Nephron (organoid): ENCODE measurements at regions not wholly inside any gene's neighbourhood (a gene's known extent, or its start where the extent isn't known, plus 50 kb on each side); places are given as distances from the start of the nearest gene placed in this dataset.

Experiments used
- H3K27ac Mint-ChIP-seq, 3 experiments: 2 replicates each; pipeline ENCODE4 v1.8.0; 2020; ENCODE audit warnings: mixed read lengths in 3 of 3, mild to moderate bottlenecking in 2 of 3, moderate library complexity in 1 of 3
- H3K27me3 Mint-ChIP-seq: 2 replicates; pipeline ENCODE4 v1.8.0; 2021; ENCODE audit warnings: low read depth, mild to moderate bottlenecking, moderate library complexity, mixed read lengths
- H3K36me3 Mint-ChIP-seq: 2 replicates; pipeline ENCODE4 v1.8.0; 2020; ENCODE audit warnings: low read depth, mixed read lengths
- H3K4me1 Mint-ChIP-seq: 2 replicates; pipeline ENCODE4 v1.8.0; 2020; ENCODE audit warnings: mixed read lengths
- H3K4me3 Mint-ChIP-seq, 3 experiments: 2 replicates each; pipeline ENCODE4 v1.8.0; 2020; ENCODE audit warnings: mild to moderate bottlenecking in 3 of 3, mixed read lengths in 3 of 3, moderate library complexity in 2 of 3
- H3K9me3 Mint-ChIP-seq: 2 replicates; pipeline ENCODE4 v1.8.0; 2020; ENCODE audit warnings: mixed read lengths
- CTCF ChIP-seq, 3 experiments: fragments of 200-600 bp; sonication (generic); IDR thresholded peaks; one replicate each; pipeline ENCODE4 v1.5.0; 2021; ENCODE audit warnings: antibody characterized with exemption in 3 of 3; ENCODE audit not compliant: unreplicated experiment in 3 of 3

DNA sequence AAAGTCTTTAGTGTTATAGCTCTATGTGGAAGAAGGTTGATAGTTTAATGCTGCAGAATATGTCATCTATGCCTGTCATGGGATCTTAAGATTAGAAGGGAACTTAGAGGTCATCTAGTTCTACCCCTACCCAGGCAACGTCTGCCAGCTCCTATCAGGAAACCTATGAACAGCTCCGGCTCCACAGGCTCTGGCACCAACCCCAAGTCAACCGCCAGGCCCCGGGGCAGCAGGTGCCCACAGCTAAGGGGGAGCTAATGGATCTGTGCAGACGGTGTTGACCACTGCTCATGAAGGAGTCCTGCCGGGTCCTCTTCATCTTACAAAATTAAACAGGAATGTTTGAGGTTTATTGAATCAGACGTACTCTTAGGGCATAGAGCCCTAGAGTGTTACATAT lies 440.8 kb upstream of the KLHL29 start:
- TF ChIP-seq CTCF (IDR thresholded peaks at IDR 0.05; ENCODE audit: unreplicated experiment in 3 of 3): no peak
- Mint-ChIP-seq H3K4me3 (no peak overlapping the region), H3K27me3 (no peaks in the 10 kb centered on the region), H3K27ac (no peak overlapping the region), H3K4me1 (no peaks in the 10 kb centered on the region), H3K36me3 (no peaks in the 10 kb centered on the region), H3K9me3 (no peaks in the 10 kb centered on the region)

DNA sequence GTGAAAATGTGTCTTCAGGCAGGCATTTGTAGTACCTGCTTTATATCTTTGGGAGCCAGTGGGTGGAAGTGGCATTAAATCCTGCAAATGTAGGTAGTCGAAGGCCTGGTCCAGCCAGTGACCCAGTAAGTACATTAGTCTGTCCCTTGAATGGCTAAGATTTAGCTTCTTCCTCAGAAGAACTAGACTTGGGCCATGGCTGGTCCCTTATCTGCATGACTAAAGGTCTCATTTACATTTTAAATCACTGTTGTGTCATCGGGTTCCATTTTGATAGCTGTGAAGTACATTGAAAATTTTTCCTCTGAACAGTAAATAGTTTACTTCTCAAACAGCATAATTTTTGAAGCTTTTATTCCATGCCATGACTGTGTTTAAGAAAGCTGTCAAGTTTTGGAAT lies 438.4 kb upstream of the KLHL29 start:
- no peaks in the 10 kb centered on the region for H3K27me3 Mint-ChIP-seq
- no peaks in the 10 kb centered on the region for H3K4me1 Mint-ChIP-seq
- no peaks in the 10 kb centered on the region for H3K9me3 Mint-ChIP-seq
- TF ChIP-seq CTCF (IDR thresholded peaks at IDR 0.05; ENCODE audit: unreplicated experiment in 3 of 3): no peak
- no peak overlapping the region for H3K4me3 Mint-ChIP-seq
- H3K27ac Mint-ChIP-seq: no peak overlapping the region
- H3K36me3 Mint-ChIP-seq: no peaks in the 10 kb centered on the region

DNA sequence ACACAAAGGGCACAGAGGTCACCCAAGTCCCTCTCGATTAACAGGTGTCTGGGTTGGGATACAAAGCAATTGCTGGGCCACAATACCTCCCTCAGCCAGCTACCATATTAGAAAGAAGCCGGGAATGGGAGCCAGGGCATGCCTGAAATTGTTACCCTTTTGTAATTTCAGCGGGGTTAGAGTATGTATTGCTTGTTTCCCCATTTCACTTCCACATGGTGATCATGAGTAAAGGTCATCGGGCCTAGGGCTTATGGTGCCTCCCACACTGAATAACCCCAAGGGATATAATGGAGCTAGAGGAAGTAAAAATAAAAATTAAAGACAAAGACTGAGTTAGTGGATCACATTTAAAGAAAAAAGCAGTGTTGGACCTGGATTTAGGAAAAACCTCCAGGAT lies 437.2 kb upstream of the KLHL29 start:
- TF ChIP-seq CTCF (IDR thresholded peaks at IDR 0.05; ENCODE audit: unreplicated experiment in 3 of 3): no peak
- H3K36me3 Mint-ChIP-seq: no peaks in the 10 kb centered on the region
- H3K4me1 Mint-ChIP-seq: peaks cover 4% of the 10 kb centered on the region
- no peaks in the 10 kb centered on the region for H3K27me3 Mint-ChIP-seq
- no peaks in the 10 kb centered on the region for H3K9me3 Mint-ChIP-seq
- no peak overlapping the region for H3K4me3 Mint-ChIP-seq
- no peak overlapping the region for H3K27ac Mint-ChIP-seq

DNA sequence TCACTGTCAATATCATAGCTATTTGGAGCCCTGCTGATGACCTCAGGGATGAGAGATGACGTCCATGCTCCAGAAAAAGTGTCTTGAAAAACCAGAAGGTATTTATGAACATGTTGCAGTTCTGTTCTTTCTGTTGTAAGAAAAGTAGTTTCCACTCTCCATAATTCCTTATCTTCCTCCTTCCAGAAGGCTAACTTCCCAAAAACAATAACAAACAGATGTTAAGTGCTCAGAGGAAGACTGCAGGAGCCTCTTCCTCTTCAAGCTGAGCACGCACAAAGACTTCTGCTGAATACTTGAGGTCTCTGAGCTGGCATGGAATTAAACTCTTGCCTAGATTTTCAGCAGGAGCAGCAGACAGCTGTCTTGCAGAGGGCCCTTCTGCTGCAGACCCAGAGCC lies 434.5 kb upstream of the KLHL29 start:
- Mint-ChIP-seq H3K36me3 (no peaks in the 10 kb centered on the region), H3K27ac (no peak overlapping the region), H3K9me3 (no peaks in the 10 kb centered on the region), H3K4me1 (peaks cover 12% of the 10 kb centered on the region), H3K4me3 (no peak overlapping the region), H3K27me3 (no peaks in the 10 kb centered on the region)
- TF ChIP-seq CTCF (IDR thresholded peaks at IDR 0.05; ENCODE audit: unreplicated experiment in 3 of 3): no peak

- Mint-ChIP-seq H3K27me3 (peaks cover 8% of the 10 kb centered on the region), H3K4me1 (peaks cover 12% of the 10 kb centered on the region)
Measured at GRCh38 chr2:22952656-22953225, 432.2 kb upstream of the KLHL29 start.

More at GRCh38 chr2:22952656-22953225, 432.2 kb upstream of the KLHL29 start:
- H3K36me3 Mint-ChIP-seq: no peaks in the 10 kb centered on the region
- H3K27ac Mint-ChIP-seq: peak overlapping the region; percentile 8 to 28 (median 14)
- H3K9me3 Mint-ChIP-seq: no peaks in the 10 kb centered on the region
- no peak overlapping the region for H3K4me3 Mint-ChIP-seq
- no peak for TF ChIP-seq CTCF (IDR thresholded peaks at IDR 0.05; ENCODE audit: unreplicated experiment in 3 of 3)
